IPS DF 19.7 (cell line): ENCODE measurements at regions not wholly inside any gene's neighbourhood (a gene's known extent, or its start where the extent isn't known, plus 50 kb on each side); places are given as distances from the start of the nearest gene placed in this dataset.

Source experiments
- DNase-seq: peaks from one replicate; pipeline ENCODE4 v3.0.0-alpha.2; 2013; ENCODE audit warnings: low read depth, low spot score

DNA sequence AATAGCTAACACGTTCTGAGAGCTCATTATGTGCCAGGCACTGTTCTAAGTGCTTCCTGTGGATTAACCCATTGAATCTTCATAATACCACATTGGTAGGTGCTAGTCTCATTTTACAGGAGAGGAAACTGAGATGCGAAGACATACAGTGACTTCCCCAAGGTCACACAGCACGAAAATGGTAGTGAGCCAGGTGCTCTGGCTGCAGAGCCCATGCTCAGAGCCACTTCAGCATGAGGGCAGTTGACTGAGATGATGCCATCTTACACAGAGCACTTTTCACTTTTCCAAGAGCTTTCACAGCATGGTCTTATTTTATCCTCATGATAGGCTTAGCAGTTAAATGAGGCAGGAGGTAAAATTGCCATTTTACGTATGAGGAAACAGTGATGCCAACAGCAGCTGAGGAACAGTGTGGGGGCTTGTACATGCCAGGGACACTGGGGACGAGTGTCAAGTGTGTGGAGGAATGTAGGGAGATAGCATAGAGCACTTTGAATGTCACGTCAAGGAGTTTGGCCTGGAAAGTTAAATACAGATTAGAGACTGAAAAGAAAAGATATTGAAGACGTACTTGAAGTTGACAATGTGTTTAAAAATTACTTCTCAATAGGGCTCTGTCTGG lies 180.0 kb downstream of the KIF4B start:
- no peak for DNase-seq

DNA sequence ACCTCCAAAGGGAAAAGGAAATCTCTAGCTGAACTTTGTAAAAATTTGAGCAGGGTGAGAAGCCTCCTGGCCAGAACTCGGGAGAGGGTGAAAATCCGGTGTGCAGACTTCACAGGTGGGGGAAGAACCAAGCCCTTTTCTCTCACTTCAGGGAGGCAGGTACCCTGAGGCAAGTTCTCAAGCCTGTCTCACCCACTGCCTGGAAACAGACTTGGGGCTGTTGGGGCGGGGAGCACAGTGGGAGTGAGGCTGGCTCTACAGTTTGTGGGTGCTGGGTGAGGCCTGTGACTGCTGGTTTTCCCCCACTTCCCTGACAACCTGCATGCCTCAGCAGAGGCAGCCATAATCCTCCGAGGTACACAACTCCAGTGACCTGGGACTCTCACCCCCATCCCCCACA lies 187.1 kb downstream of the KIF4B start:
- no peak for DNase-seq

DNA sequence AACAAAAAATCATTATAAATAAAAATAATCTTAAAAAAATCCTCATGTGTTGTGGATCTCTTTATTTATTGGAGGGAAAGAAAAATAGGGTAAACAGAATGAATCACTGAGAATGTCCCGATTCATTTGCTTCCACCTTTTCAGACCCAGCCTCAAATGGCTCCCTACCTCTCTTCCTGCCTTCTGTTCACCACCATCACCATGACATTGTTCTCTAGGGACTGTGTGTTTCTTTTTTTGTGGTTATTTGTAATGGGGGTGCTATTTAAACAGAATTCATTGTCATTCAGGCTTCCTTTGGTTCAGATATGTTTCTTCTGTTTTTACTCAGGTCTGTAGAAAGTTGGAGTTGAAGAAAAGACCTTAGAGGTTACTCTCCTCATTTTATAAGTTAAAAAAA lies 198.2 kb downstream of the KIF4B start:
- DNase-seq: no peak

DNA sequence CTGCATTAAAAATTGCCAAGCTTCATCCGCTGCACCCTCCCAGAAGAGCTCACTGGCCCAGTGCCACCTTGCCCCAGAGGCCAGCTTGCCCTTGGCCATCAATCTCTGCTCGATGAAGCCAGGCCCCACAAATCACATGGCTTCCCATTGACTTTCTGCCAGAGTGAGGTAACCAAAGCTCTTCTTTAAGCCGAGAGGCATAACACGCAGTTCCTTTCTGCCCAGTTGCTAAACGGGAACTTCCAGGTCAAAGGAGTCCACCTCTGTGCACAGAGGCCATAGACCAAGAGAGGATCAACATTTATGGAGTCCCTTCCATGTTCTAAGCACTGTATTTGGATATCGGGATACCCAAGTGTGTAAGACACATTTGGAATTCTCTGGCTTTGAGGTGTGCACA lies 208.8 kb downstream of the KIF4B start:
- no peak for DNase-seq

DNA sequence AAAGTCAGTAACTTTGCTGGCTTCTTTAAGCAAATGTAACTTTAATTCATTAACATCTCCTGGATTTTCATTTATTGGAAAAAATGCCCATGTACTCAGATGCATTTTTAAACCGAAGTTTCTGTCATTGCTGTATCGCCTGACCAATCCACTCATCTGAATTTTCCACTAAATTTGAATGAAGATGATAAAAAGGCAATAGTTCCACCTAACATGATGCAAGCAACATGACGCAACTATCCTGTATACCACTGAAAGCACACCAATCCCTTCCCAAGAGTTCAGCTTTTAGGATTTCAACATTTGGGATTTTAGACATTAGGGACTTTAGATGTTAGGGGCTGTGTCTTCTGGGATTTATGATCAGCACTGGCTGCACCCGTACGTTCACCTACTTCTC lies 215.6 kb downstream of the KIF4B start:
- DNase-seq: no peak

DNA sequence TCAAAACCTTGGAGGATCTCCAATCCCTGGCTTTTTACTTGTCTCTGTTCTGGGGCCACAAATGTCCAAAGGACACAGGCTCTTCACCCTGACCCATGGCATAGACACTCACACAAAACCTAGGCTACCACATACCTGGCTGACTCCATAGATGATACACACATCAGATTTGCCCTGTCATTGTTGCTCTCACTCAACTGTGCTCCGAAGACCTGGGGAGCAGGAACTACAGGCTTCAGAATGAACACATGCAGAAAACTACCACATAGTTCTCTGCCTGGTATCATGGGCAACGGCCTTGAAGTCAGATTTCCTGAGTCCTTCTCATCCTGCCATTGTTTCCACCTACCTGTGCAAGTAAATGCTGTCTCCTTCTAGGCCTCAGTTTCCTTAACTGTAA lies 226.2 kb downstream of the KIF4B start:
- DNase-seq: no peak

DNA sequence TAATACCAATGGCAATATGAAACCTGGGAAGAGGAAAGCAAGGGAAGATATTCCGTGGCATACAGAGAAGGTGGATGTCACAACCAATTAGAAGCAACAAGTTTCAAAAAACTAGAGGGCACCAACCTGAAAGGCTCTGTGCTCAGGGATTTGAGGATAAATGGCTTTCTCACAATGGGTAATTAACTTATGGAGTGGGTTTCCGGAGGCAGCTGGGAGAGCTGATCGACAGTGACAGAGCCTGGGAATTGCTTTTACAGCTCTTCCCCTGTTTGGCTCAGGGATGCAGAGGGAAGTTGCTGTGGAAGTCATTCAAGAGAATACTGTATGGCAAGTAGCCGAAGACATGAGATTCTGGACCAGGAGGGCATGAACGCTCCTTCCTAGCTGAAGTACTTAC lies 237.0 kb downstream of the KIF4B start:
- no peak for DNase-seq

DNA sequence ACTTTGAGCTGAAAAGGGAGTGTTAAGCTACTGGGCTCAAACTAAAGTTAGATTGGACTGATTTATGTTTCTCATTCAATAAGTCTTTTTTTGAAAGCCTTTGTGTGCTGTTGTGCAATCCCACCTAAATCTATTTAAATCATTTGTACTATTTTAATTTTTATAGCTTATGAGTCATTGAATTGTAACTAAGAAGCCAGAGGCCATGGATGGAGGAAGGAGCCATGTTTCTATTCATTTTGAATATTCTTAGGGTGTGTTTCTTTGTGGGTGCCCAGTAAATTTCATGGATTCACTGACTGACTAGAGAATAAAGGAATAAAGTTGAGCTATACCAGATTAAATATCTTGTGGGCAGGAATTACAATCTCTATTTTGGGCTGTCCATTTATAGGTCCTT lies 238.5 kb downstream of the KIF4B start:
- DNase-seq: no peak

DNA sequence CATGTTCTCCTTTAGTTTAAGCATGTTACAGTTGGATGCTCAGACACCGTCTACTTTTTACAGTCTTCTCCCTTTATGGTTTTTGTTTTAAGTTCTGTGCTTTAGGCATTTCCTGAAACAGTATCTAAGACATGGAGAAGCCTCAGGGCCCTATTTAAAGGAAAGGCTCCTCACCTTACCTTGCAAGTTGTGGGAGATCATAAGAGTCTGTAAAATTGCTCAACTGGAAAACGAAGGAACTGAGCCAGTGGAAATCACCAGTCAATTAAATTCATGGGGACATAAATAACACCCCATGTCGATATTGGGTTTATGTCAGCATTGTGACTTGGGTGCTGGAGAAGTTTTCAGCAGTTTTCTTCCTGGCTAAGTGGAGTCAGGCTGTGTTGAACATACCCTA lies 239.2 kb downstream of the KIF4B start:
- DNase-seq: no peak

DNA sequence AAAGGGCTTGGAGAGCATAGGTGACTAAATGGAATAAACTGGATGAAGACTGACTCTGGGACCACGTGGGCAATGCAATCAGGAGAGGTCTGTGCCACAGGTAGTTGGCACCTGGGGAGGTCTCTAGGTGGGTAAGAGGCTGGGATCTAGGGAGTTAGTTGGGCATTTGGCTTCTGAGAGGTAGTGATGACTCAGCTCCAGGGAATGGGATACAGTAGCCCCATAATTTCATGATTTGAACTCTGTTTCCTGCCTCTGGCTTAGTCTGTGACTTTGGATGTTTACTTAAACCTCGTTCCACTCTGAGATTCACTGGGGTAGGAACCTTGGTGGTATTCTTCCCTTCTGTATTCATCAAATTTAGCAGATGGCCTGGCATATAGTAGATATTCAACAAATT lies 240.8 kb downstream of the KIF4B start:
- no peak for DNase-seq

DNA sequence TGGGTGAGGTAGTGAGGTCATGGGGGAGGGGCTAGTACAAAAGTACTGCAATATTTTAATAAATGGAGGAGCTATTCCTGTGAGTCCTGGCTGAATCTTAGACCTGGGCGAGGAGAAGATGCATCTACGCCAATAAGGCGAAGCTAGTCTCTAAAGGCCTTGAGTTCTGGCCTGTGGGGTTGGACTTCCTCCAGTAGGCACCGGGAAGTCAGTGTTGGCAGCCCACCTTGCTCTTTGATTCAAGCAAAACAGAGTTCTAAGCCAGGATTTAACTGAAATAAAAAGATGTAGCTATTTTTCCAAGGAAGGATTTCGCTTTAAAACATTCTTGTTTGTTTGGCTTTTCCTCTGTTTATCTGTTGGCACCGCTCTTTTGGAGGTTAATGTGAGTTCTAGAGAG lies 244.6 kb downstream of the KIF4B start:
- DNase-seq: no peak

DNA sequence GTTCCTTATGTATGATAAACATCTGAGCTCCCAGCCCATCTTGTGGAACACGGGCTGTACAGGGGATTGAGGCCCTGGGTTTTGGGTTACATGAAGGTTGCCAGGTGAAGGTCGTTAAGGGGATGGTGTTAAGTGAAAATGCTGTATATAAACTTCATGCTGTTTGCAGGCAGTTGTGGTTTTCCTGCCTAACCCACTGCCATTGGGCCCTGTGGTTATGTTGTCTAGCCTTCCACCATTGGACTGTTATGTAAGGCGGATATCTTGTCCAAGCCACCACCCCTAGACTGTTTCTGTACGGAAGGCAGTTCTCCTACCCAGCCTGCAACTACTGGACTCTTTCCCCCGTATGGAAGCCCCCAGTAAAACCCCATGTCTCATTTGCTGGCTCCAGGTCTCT lies 246.1 kb downstream of the KIF4B start:
- no peak for DNase-seq

DNA sequence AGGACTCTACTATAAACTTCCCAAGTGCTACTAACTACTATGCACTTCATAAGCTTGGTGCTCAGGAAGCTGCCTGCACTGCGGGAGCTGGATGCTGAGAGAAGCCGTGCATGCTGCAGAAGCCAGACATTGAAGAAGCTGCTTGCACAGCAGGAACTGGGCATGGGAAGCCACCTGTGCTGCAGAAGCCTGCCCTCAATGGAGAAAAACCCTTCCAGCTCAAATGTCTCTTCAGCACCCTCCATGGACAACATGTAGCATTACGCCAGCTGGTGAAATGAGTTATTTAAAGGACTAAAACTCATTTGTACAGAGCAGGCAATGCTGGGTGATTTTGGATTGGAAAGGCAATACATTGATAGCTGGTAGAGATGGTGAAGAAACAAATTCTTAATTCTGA lies 247.2 kb downstream of the KIF4B start:
- peak; percentile 67 for DNase-seq

DNA sequence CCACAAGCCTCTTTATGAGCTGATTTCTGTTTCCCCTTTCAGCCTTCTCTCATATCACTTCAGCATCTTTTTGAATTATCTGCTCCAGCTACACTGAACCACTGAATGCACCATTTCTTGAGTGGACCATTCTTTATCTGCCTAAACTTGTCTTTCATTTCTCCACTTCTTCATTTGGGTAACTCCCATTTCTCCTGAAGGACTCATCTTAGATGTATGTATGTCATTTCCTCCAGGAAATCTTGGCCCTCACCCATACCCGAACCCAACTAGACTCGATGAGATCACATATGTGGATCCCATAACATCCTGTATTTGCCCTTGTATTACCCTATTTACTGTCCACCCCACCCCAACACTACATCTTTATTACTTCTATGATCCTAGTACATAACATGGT lies 249.8 kb downstream of the KIF4B start:
- no peak for DNase-seq

DNA sequence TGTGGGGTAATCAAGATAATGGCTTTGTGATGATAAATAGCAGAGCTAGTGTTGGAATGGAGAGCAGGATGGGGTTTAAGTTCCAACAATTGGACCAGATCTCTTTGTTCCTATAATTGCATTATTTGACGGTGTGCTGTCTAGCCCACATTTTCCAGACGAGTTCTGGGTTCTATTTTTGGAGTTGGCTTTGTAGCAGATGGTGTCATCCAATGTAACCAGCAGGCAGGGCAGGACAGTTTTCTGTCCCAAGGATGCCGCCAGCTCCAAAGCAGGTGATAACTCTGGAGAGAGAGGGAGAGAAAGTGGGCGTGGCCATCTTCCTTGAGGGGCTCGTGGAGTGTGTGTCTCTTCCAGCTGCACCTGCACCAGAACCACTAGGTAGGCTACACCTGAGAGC lies 251.3 kb downstream of the KIF4B start:
- DNase-seq: no peak

DNA sequence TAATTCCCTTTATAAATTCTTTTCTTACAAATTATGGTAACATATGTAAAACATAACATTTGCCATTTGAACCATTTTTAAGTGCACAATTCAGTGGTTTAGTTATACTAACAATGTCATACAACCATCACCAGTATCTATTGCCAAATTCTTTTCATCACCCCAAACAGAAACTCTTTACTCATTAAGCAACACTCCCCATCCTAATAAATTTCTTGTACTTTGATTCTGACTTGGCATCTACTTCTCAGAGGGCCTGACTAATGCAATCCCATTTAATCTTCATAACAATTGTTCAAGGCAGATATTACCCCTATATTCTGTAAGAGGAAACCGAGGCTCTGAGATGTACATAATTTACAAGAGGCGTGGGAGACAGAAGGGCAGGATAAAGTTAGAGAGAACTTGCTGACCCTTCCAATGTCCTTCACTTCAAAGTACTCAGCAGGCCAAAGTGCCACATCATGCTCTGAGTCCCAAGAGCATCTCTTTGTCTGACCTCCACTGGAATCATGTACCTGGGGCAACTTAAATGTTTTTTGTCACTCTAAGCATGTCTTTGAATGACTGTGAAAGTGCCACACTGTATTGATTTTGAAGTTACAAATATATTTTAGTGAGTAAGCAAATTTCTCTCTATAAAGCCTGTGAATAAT lies 255.3 kb downstream of the KIF4B start:
- DNase-seq: no peak

DNA sequence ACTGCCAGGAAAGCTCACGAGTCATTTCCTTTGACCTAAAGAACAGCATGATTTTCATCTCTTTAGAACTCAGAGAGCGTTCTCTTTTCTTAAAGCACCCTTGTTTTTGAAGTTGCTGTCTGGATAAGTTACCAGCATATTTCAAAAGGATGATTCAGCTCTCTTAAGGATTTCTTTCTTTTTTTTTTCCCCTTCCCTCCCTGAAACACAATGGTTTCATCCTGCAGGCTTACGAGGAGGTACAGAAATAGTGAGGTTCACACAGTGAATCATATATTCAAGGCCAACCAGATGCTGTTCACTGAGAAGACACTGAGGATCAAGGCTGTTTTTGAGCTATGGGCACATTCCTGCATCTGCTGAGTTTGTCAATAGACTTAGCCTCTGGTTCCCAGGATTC lies 257.2 kb downstream of the KIF4B start:
- no peak for DNase-seq

DNA sequence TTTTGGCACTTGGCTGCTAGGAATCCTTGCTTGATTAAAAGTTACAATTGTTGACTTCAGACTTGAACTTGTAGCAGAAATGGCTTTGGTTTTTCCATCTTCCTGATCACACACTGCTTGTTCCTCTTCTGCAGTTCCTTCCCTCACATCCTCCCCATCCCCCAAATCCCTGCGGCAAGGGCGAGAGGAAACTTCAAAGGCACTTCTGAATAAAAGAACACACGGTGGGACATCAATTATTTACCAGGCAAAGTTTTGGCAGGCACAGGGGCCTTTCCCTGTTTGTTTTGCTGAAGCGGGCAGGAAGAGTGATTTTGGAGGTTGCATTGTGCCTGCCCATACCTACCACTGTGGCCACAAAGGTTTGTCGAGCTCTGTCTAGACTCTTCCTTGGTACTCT lies 260.9 kb downstream of the KIF4B start:
- peak; percentile 5 for DNase-seq

DNA sequence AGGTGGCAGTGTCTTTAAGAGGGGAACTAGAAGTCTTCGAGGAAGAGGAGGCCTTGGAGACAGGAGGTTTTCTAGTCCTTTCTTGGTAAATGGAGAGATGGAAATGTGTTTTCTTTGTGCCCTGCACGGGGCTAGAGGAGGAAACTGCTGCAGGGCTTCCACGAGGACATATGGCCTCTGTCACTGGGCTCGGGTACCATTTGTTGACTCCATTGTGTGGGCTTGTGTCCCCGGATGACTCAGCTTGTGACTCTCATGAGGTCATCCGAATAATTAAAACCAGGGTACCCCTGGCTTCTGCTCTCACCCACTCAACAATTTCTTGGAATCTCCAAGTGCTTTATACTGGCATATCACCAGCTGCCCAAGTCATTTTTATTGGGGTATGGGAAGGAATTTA lies 261.7 kb downstream of the KIF4B start:
- DNase-seq: no peak

DNA sequence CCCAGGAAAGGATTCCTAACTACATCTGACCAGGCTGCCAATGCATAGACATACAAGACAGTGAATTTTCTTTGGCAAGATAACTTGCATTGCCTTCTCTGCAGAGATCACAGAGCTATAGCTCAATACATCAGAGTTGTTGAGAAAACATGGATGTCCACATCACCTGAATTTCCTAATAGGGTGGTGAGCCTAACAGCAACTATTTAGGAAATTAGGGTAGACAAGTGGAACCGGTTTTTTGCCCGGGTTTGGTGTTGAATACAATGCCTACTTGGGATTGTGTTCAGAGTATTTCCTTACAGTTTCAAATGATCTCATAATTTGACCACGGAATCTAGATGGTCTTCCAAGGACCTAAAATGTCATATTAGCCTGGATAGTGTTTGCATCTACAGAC lies 262.7 kb downstream of the KIF4B start:
- DNase-seq: no peak

DNA sequence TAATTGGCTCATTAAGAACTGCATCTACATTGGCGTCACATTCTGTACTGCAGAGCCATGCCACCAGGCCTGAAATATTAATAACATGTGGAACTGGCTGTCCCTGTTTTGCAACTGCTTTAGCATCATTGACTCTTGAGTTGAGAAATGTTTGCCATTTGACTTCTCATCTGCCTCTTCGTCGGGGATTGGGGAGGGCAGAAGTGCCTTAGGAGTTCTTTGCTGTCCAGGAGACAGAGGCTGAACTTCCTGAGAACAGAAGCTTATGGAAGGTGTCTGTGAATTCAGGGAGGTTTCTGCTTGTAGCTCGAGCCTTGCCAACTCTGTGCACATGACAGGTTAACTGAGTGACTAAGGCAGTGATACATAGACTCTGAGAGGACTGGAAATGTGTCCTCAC lies 265.0 kb downstream of the KIF4B start:
- DNase-seq: no peak

DNA sequence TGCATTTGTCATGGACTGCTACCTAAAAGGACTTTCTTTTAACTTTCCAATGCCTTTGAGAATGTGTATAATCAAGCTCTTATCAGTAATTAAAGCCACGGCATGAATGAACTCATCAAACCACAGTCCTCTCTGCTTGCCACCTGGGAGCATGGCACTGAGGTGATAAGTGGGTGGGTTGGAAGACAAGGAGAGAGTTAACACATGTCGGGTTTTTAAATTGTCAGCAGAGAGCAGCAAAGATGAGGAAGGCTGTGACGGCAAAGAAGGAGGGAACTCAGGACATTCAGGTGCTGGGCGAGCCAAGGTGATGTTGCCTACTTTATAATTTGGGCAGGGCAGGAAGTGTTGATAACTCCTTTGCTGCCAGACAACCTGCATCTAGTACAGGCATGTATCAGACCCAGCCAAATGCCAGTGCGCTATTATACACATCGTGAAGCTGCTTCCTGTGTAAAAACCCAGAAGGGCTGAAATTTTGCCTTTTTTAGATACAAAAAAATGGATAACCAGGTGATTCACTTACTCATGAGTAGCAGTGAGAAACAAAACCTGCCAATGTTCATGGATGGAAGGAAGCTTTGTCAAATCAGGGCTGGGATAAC lies 269.1 kb downstream of the KIF4B start:
- DNase-seq: no peak

DNA sequence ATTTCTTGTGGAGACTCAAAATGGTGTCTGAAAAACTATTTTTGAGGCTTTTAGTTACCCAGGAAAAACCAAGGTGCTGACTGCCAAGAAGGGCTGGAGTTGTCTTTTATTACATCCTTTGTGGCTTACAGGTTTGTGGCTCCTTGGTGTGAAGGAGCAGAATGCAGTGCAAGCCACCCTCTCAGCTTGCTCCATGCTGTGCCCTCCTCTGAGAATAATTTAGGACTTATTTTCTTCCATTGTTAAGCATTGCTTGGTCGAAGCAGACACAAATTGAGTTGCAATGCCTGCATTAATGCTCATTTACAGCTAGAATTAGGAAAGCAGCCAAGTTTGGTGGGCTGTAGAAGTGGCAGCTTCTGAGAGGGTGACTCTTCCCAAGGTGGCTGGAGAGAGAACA lies 272.2 kb downstream of the KIF4B start:
- no peak for DNase-seq

DNA sequence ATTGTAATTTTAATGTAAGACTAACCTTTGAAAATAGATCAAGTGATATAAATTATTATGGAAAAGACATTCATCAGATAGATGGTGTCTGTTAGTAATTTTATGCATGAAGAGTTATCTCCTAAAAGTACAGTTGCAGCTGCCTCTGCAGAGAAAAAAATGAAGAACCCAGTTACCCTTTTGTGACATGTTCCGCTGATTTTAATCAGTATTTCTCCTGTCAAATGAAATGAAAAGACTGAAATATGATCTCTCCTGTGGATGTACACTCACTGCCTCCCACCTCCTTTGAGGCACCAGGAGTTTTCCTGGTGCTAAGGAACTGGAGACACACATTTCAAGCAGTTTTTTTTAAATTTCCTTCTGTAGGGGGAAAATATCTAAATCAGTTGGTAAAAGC lies 277.4 kb downstream of the KIF4B start:
- DNase-seq: no peak
